Left forelimb (tissue), 1 donor: ENCODE measurements at regions not wholly inside any gene's neighbourhood (a gene's known extent, or its start where the extent isn't known, plus 50 kb on each side); places are given as distances from the start of the nearest gene placed in this dataset.
"Not testable (repeated sequence)": the region's sequence is repeated elsewhere in the genome, so short reads cannot be mapped to it uniquely, and the experiment has no call there.

Experiments
- DNase-seq: peaks from one replicate; pipeline ENCODE4 v3.0.0-alpha.2; 2018; ENCODE audit warnings: low spot score

DNA sequence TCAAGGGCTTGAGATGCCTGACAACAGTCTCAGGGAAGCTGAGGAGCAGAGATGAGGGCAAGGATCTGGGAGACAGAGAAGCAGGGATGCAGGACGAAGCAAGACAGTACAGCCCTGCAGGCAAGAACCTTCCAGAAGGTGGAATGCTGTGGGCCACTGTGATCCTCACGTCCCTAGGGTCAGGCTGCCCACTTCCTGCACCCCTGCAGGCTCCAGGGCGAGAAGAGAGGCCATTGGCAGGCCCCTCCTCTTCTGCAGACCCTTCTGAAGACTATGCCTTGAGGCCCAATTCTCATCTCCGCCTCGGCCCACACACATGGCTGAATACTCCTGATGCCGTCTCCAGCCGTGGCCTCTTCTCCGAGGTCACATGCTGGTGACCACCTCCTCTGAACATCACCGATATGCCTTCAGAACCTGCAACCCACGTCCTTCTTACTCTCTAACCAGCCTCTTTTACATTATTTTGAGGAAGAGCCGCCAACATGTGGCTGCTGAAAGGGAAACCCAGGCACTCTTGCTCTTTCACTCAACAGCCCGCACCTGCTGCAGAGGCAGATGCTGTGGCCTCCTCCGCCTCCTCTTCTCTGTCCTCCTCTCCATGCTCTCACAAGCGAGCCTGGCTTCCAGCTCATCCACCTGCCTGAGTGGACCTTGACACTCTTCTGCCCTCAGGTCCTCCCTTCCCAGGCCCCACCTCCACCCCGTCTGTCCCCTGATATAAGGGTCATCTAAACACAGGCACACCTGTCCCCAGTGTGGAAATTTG lies 181.5 kb downstream of the IRX2 start:
- DNase-seq = no peak

DNA sequence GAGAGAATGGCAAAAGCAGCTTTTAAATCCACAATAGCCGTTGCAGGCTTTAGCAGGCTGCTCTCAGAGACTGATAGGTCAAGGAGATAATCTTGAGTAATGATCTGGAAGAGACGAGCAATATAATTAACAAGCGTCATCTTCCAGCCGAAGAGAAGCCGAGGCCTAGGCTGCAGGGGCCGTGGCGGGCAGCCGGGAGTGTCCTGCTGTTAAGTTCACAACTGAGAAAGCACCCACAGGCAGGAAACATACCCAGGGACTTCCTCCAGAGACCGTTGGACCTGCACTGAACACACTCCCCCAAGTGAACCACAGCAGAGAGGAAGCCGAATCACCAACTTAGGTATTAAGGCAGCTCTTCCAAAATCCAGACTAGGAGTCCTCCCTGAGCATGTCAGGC lies 182.3 kb downstream of the IRX2 start:
- DNase-seq = no peak

DNA sequence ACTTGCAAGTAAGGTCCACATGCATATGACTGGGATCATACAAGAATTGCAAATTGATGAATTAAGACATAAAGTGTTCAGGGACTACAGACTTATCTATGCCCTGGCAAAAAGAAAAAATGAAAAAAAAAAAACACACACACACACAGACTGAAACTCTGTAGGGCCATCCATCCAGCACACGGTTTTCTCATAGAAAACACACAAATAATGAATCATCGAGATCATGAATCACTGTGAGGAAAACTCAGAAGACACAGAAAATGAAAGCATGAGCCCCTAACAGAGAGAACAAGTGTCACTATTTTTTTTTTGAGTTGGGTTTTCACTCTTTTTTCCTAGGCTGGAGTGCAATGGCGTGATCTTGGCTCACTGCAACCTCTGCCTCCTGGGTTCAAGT lies 185.2 kb downstream of the IRX2 start:
- no peak for DNase-seq

DNA sequence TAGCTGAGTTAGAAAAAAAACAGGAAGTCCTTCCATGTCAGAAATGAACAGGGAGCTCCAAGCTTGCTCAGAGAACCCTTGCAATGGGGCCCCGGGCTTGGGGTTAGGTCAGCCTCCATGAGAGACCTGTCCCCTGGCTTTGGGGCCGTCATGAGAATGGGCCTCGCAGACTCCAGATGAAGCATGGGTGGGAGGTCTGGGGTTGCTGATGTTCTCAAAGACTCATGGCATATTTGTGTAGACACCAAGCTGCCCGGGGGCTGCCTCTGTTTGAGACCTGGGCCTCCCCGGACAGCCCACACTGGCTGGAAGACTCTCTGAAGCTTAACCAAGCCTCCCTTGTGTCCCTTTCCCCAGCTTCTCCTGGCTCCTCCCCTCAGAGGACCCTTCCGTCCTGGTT lies 186.3 kb downstream of the IRX2 start:
- DNase-seq = no peak

DNA sequence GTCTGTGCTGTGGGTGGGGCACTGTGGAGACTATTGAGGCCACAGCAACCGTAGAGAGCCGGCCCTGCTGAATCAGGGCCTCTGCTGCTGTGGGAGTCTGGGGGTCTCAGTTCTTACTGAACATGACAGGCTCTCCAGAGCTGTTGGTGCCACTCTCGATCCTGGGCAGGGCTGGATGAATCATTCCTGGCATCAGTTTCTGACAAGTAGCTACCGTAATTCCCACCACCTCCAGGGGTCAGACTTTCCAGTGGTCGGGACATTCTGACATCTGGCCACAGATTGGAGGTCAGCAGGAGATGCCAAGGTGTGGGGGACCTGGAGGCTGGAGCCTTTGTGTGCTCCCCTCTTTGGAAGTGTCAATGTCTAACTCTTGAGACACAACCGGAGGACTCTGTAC lies 188.4 kb downstream of the IRX2 start:
- DNase-seq = no peak

DNA sequence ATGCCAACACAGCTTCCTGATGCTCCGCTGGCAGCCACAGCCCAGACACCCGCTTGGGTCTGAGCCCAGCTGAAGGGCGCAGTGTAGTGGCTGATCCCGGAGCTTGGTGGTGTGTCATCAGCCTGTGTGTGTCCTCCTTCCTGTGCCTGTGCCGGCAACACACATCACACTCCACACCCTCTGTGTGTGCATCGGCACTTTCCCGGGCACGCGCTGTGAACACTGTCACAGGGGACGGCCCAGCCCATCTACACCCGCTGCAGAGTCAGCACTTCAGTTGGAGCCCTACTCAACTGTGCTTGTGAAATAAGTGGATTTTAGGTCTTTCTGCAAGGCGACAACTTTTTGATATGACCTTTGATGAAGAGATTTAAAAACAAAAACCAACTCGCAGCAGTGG lies 189.4 kb downstream of the IRX2 start:
- no peak for DNase-seq

DNA sequence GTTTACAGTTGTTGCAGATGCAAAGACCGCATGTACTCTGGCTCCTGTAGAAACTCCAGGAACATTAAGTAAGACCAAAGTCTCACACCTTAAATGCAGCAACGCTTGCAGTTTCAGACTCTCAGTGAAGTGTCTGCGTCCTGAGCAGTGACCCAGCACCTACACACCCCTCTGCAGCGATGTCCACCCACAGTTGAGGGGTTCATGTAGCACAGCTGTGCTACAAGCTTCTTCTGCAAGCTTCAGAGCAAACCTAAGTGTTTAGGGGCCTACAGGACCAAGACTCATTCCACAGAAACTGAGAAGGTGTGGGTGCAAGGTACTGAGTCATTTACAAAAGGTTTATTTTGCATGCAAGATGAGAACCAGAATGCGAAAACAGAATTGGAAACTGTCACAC lies 191.0 kb downstream of the IRX2 start:
- no peak for DNase-seq

DNA sequence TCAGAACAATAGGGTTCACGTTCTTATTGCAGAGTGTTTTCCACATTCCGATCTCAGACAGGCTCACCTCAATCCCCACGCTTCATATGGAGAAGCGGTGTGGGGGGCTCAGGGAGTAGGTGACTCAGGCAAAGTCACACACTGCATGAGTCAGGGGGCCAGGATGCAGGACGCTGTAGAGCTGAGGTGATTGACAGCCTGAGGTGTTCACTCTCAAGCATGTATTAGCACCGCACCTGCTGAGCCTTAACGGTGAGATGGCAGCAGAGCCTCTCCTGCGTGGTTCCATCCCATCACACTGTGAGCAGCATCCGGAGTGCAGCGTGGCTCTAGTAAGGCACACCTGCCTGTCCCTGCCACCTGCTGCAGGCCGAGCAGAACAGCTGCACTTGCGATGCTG lies 194.0 kb downstream of the IRX2 start:
- peak; percentile 12 for DNase-seq

DNA sequence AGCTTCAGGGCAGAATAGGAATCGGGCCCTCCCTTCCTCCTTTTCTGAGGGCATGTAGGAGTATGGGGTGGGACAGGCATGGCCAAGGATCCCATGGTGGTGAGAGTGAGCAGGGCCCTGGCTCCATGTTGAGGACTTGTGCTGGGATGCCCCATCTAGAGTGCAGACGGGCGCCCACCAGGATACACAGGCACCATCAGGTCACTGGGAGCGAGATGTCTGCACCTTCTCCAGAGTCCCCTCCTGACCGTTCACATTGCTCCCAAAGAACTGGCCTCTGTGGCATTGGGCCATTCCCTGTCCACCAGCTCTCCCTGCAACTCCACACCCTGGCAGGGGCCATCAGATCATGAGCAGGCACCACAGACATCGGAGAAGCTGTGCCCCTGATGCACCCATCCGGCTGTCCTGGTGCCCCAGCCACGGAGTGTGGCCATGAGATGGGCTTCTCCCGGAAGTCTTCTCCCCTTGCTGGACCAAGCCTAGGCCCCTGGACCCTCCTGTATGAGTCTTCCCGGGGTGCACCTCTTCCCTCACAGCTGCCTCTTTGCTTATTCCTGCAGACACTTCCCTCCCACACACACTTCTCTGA lies 195.0 kb downstream of the IRX2 start:
- peak; percentile 34 for DNase-seq

DNA sequence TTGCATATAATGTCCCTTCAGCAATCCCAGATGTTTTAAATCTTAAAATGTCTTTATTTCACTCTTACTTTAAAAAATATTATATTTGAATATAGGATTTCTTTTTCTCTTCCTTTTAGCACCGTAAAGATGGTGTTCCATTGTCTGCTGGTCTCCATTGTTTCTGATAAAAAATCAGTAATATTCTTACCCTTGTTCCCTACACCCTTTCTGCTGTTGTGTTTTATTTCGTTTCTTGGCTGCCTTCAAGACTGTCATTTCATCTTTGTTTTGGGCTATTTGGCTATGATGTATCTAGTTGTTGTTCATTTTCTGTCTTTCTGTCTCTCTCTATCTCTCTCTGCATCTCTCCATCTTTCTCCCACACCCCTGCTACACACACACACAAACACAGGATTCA lies 197.9 kb downstream of the IRX2 start:
- DNase-seq = no peak

DNA sequence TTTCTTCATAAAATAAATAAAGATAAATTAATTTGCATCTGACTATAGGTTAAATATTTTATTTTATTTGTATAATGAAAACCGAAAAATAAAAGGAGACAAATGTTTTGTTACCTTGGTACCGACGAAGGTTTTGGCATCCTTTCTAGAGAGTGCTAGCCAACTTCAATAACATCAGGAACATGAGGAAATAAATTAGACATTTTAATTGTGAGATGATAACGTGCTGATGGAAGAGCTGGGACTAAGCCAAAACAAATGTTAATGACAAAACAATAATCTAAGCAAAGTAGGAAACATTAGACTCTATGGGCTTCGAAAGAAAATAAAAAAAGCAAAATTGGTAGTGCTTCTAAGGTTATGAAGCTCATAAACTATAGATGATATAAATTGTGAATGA lies 201.0 kb downstream of the IRX2 start:
- DNase-seq = no peak

DNA sequence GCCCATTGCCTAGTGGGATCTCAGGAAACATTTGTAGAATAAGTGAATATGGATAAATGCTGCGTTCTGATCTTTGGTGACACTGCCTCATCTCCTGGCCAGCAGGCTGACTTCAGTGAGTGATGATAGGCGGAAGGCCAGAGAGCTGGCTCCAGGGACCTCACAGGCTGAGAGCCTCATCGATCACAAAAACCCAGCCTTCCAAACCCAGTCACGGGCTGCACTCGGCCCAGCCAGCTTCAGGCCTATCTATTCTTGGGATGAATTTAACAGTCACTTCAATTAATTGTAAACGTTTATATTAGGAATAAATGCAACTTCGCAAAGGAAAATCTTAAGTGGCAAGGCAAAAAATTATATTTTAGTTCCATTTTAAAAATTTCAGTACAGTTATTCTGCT lies 201.6 kb downstream of the IRX2 start:
- DNase-seq = no peak

DNA sequence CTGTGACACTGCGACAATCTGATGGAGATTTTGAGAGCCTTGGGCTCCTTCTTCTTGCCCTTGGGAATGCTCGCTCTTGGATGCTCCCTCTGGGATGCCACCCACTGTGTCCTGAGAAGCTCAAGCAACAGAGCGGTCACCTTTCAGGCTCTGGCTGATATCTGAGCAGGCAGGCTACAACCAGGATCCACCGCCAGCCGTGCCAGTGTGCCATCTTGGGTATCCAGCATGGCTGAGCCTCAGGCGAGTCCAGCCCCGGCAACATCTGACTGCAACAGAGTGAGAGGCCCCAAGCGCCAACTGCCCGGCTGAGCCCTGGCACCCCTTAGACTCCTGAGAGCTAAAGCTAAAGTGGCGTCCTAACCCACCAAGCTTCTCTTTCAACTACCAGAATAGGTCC lies 202.1 kb downstream of the IRX2 start:
- peak; percentile 23 for DNase-seq

DNA sequence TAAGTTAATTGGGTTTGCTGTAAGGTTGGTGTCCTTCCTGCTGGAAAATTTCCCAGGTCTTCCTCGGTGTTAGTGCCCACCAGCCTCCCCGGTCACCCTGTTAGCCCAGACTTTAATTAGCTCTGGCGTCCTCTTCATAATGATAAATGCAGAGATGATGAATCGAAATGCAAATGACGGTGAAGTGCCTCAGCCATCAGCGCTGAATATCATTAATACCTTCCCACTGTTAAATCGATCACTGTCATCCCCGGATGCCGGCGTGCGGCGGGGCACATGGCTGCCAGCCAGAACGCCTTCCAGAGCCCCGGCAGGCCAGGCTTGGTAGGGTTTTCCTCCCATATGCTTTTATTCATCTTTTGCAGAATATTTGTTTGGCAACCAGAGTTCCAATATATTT lies 204.5 kb downstream of the IRX2 start:
- no peak for DNase-seq

DNA sequence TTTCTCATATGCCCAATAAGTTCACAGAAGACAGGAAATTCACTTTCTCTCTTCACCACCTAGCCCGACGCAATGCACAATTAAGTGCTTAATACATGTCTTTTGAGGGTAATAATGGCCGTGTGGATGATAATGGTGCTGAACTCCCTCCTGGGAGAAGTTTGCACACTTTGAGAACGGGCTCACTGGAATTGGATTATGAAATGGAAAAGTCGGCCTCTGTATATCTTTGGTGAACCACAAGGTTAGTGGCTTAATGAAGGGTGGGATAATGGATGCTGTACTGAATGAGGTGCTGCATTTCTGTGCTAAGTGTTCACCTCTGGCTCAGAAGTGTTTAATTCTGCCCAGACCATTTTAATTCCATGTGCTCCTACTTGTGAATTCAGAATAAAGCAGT lies 207.5 kb downstream of the IRX2 start:
- DNase-seq = no peak

DNA sequence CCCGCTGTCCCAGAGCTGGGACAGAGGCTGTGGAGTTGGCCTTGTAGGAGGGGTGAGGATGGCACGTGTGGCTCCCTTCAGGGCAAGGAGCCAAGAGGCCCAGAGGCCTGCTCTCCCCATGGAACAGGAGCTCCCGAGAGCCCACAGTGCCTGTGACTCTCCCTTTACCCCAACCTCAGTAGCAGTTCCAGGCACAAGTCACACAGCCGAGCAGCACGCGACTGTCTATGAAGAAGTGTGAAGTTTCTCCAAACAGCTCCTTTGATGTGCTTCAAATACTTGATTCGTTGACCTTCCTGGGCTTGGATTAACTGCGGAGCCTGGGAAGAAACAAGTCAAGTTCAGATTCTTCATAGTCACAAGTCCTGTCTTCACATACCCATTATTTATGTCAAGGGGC lies 208.7 kb downstream of the IRX2 start:
- no peak for DNase-seq

DNA sequence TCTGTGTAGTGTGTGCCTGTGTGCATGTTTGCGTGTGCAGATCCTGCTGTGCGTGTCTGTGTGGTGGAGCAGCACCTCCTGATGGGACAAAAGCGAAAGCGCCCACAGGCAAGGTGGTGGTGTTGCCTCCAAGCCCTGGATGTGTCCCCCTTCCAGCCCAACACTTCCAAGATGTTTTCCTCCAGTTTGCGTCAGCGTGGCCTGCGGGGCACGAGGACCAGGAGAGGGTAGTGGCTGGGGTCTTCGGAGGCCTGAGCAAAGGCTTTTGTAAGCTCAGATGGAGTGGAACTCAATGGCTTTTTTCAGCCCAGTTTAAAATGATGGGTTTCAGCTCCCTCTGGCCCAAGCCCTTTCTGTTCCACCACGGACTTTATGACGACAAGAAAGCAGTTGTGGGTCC lies 209.5 kb downstream of the IRX2 start:
- DNase-seq = no peak

DNA sequence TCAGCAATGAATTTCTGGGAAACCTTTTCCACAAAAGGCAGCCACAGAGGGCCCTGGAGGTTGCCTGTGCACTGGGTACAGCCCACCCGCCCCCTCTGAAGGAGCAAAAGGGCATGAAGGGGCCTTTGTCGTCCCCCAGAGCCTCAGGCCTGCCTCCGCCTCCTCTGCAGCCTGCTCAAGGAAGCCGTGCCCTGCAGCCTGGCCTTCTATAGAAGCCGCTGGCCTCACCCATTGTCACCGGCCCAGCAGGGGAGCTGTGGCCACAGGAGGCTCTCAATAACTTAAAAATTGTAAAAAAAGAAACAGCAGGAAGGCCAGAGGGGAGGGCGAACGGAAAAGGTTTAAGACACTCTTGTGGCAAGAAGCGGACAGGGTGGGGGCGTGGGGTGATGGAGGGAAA lies 213.3 kb downstream of the IRX2 start:
- peak; percentile 6 for DNase-seq

DNA sequence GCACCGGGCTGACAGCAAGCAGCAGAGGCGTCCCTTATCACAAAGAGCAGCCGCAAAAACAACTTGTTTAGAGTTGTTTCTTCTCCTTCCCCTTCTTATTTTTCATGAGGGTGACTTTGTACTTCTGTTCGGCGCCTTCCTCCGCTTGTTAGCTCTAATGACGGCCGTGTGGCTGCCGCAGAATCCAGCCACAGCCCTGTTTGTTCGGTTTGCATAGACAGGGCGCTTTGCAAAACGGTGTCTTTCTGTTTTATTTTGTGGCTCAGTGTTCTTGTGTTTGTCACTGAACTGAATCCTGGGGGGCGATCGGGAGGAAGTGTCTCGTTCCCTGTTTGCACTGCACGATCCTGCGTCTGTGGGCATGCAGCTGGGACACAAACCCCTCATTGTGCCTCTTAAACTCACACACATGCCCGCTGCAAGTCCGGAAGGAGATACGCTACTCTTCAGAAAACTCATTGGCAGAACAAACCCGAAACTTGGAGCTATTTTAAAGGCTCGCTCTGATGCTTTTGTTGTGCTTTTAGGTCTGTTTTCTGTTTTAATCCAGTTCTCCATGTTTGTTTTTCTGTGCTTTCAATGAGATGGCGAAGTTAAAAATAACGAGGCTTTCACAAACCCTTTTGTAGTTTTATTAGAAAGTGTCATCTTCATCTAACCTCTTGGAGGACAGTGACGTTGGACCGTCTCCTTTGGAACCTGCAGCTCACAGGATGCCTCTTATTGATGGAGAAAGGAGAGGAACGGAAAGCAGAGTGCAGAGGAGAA lies 213.9 kb downstream of the IRX2 start:
- DNase-seq = peak; percentile 23

DNA sequence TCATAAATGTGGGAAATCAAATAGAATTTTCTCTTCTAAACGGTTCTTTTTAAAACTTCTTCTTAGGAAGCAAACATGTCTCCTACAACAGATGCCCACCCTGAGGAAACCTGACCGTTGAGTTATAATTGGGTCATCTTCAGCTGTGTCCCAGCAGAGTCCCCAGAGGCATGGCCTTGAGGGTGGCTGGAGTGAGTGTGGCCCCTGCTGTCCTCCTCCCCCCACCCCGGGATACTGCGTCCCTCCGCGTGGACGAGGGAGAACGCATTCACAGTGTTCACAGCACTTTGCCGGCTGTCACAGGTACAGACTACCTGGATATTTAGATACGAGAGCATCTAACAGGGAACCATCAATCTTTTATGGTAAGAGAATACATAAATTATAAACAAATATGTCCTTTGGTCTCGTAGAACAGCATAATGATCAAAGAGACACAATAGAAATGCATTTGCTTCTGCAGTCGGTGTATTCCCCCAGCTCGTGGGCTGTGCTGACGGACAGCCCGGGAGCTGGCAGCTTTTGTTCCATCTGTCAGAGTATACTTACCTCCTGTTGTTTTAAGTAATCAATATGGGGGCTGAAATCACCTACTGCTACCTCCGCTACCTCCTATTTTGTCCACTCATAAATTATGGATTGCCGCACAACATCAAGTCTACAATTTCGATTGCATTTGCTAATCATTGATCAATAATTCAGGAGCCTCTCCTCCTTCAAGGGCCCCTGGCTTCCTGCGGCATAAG lies 214.7 kb downstream of the IRX2 start:
- peak; percentile 28 for DNase-seq

DNA sequence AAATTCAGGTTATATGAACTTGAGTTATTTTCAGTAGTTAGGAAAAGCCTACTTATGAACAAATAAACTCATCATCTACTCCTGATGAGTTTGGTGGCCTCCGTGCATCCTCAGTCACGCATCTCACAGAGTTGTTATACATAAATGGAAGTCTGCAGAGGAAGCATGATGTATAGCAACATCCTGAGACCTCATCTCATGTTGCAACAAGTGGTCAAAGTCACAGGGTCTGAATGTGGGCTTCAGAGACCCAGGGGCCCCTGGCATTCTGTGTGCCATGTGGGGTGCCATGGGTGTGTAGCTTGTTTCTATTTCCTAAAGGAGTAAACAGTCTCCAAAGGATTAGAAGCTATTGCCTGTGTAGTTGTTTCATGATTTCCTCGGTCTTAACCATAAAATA lies 216.5 kb downstream of the IRX2 start:
- peak; percentile 31 for DNase-seq

DNA sequence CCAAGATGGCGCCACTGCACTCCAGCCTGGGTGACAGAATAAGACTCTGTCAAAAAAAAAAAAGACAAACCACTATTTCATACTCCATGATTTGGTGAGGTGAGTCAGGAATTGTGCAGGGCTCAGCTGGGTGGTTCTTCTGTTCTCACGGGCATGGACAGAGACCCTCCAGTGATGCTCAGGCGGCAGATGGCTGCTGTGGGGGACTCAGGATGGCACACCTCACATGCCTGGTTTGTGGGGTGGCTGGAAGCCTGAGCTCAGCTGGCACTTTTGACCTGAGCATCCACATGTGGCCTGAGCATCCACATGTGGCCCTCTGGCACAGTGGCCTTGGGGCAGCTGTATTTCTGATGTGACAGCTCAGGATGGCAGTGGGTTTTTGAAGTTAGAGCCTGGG lies 217.2 kb downstream of the IRX2 start:
- DNase-seq = peak; percentile 28

DNA sequence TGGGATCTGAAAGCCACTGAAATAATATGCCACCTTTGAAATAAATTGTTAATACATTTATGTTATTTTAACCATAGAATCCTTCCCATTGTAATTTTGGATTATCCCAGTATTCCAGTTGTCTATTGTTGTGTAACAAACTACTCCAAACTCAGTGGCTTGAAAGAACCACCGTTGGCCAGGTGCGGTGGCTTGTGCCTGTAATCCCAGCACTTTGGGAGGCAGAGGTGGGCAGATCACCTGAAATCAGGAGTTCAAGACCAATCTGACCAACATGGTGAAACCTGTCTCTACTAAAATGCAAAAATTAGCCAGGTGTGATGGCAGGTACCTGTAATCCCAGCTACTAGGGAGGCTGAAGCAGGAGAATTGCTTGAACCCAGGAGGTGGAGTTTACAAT lies 217.6 kb downstream of the IRX2 start:
- DNase-seq = not testable (repeated sequence)
